CD4-positive, alpha-beta T cell (primary cell): ENCODE measurements at regions not wholly inside any gene's neighbourhood (a gene's known extent, or its start where the extent isn't known, plus 50 kb on each side); places are given as distances from the start of the nearest gene placed in this dataset.

Experiments used
- ATAC-seq: fragments of 200-7000 bp; cut with Tn5 transposase; one replicate; pipeline ENCODE4 v1.10.0; 2022; ENCODE audit warnings: mild to moderate bottlenecking; ENCODE audit not compliant: poor library complexity
- CTCF ChIA-PET: fragments of 350-600 bp; sonication (Branson Sonifier 250); formaldehyde crosslinking; loops from one replicate; lab custom pipeline; 2021; ENCODE audit warnings: antibody characterized with exemption, inconsistent platforms; lab: Charles Lee
- POLR2A ChIA-PET: fragments of 350-600 bp; sonication (Branson Sonifier 250); formaldehyde crosslinking; loops from one replicate; lab custom pipeline; 2021; ENCODE audit warnings: antibody characterized with exemption, inconsistent platforms; lab: Charles Lee
- DNase-seq, 14 experiments: peaks; one replicate each; pipeline ENCODE4 v3.0.0-alpha.2; 2013 to 2020; ENCODE audit warnings: mixed read lengths in 2 of 14
- H3K27ac ChIP-seq, 2 donors: one replicate each; pipeline versions ENCODE4 v1.5.1 to v1.7.0; 2013; ENCODE audit warnings: low read length in 2 of 2, low read depth in 1 of 2, mild to moderate bottlenecking in 1 of 2
- H3K27me3 ChIP-seq, 2 experiments: 1 replicate in 1 of 2; 2 replicates in 1 of 2; pipeline versions ENCODE4 v1.6.1 to v1.7.0; 2013; ENCODE audit warnings: low read length in 2 of 2, control low read depth in 1 of 2, mild to moderate bottlenecking in 1 of 2, moderate library complexity in 1 of 2; ENCODE audit not compliant: insufficient read depth in 2 of 2, control insufficient read depth in 1 of 2
- H3K36me3 ChIP-seq: one replicate; pipeline ENCODE4 v1.6.1; 2013; ENCODE audit warnings: low read length, control low read depth; ENCODE audit not compliant: insufficient read depth
- H3K4me1 ChIP-seq: one replicate; pipeline ENCODE4 v1.6.1; 2013; ENCODE audit warnings: low read length, control low read depth; ENCODE audit not compliant: insufficient read depth
- H3K4me3 ChIP-seq: one replicate; pipeline ENCODE4 v1.5.1; 2013; ENCODE audit warnings: mild to moderate bottlenecking, low read length, moderate library complexity
- H3K9me3 ChIP-seq, 2 experiments: 1 replicate in 1 of 2; 2 replicates in 1 of 2; pipeline versions ENCODE4 v1.6.1 to v1.7.0; 2013; ENCODE audit warnings: low read length in 2 of 2, mild to moderate bottlenecking in 2 of 2, control low read depth in 1 of 2, moderate library complexity in 1 of 2; ENCODE audit not compliant: control insufficient read depth in 1 of 2, insufficient read depth in 1 of 2
- H3K27ac Mint-ChIP-seq: one replicate; pipeline ENCODE4 v1.8.0; 2020; ENCODE audit warnings: mixed read lengths
- H3K27me3 Mint-ChIP-seq: one replicate; pipeline ENCODE4 v1.8.0; 2021; ENCODE audit warnings: mixed read lengths
- H3K36me3 Mint-ChIP-seq: one replicate; pipeline ENCODE4 v1.8.0; 2021; ENCODE audit warnings: low read depth, mixed read lengths
- H3K4me1 Mint-ChIP-seq: one replicate; pipeline ENCODE4 v1.8.0; 2021; ENCODE audit warnings: low read depth, mixed read lengths
- H3K4me3 Mint-ChIP-seq: one replicate; pipeline ENCODE4 v1.8.0; 2020; ENCODE audit warnings: mild to moderate bottlenecking, mixed read lengths
- H3K9me3 Mint-ChIP-seq: one replicate; pipeline ENCODE4 v1.8.0; 2020; ENCODE audit warnings: mixed read lengths
- intact Hi-C, 2 experiments: fragments of 100-400 bp; cut with DNase I in 1 of 2; cut with micrococcal nuclease in 1 of 2; formaldehyde crosslinking; loops; one replicate each; pipeline versions ENCODE4 v1.15.1 to v1.9.0; 2023 to 2025; cut with DNase I, micrococcal nuclease
- TF ChIP-seq, protein P1 (sequence below): fragments of 200-600 bp; IDR thresholded peaks from one replicate; pipeline ENCODE4 v1.8.0; 2022; ENCODE audit warnings: antibody characterized with exemption, mild to moderate bottlenecking

DNA sequence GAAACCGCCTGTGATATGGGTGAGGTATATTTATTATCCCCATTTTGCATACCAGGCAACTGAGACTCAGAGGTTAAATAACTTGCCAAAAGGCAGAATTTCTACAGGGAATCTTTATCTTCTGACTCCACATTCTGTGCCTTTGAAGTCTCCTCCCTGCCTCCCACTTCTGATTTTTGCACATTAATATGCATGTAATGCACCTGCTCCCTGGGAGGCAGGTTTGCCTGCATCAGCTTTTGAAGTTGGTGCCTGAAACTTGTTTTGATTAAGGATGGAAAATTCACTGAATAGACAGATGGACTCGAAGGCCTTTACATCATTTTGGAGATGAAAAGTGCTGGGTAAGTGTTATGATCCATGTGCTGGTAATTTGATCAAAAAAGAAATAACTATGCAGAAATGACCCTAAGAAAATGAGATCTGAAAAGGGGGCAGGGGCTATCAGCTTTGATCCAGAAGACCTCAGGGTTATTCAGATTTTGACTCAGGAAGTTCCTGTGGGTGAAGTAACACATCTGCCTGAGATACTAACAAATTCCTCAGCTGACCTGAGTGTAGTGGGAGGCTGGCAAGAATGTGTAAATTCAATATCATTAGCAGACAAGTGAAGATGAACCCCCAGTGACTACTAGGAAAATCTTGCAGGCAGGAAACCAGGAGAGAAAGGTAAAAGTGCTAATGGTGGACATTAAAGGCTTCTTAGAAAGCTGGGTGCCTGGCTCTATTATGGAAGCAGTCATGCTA, 167.5 kb upstream of the BOD1L1 start:
- POLR2A ChIA-PET = no interaction called here
- intact Hi-C loops = no loop called here
- H3K27ac Mint-ChIP-seq = no peak overlapping the region

DNA sequence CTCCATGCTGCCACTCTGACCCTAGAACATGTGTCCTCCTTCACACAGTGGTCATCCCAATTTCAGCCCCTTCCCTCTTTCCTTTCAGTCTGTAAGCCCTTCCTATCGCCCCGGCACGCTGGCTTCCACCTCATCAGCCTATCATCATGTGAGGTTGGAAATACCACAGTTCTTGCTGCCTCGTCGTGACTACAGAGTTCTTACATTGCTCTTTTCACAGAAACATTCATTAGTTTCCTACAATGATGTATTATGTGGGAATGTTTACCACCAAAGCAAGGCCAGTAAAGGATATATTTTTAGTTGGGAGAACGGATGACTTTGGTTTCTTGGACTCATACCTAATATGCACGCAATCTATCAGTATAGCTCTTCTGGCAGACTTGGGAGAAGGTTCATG, 169.5 kb upstream of the BOD1L1 start:
- Mint-ChIP-seq H3K4me3 (no peak overlapping the region), H3K4me1 (no peaks in the 10 kb centered on the region), H3K27ac (no peak overlapping the region), H3K36me3 (no peaks in the 10 kb centered on the region), H3K27me3 (no peaks in the 10 kb centered on the region), H3K9me3 (no peaks in the 10 kb centered on the region)
- ChIA-PET POLR2A (no interaction called here), CTCF (no interaction called here)
- DNase-seq = no peak
- Histone ChIP-seq H3K4me3 (no peak overlapping the region), H3K9me3 (peaks cover 0 to 3% of the 10 kb centered on the region in 2 experiments), H3K27me3 (peaks cover 0 to 3% of the 10 kb centered on the region in 2 experiments), H3K4me1 (no peaks in the 10 kb centered on the region), H3K36me3 (no peaks in the 10 kb centered on the region), H3K27ac (no peak overlapping the region)
- intact Hi-C loops = no loop called here
- TF ChIP-seq, protein P1, sequence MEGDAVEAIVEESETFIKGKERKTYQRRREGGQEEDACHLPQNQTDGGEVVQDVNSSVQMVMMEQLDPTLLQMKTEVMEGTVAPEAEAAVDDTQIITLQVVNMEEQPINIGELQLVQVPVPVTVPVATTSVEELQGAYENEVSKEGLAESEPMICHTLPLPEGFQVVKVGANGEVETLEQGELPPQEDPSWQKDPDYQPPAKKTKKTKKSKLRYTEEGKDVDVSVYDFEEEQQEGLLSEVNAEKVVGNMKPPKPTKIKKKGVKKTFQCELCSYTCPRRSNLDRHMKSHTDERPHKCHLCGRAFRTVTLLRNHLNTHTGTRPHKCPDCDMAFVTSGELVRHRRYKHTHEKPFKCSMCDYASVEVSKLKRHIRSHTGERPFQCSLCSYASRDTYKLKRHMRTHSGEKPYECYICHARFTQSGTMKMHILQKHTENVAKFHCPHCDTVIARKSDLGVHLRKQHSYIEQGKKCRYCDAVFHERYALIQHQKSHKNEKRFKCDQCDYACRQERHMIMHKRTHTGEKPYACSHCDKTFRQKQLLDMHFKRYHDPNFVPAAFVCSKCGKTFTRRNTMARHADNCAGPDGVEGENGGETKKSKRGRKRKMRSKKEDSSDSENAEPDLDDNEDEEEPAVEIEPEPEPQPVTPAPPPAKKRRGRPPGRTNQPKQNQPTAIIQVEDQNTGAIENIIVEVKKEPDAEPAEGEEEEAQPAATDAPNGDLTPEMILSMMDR = no peak
- no peak for ATAC-seq

More for the DNA sequence above, 167.5 kb upstream of the BOD1L1 start:
- ATAC-seq (no peak), DNase-seq (no peak)
- Histone ChIP-seq H3K36me3 (no peaks in the 10 kb centered on the region), H3K27me3 (peaks cover 0 to 3% of the 10 kb centered on the region in 2 experiments), H3K27ac (no peak overlapping the region), H3K4me1 (no peaks in the 10 kb centered on the region), H3K4me3 (no peak overlapping the region), H3K9me3 (peaks cover 0 to 3% of the 10 kb centered on the region in 2 experiments)
- Mint-ChIP-seq H3K27me3 (no peaks in the 10 kb centered on the region), H3K36me3 (no peaks in the 10 kb centered on the region), H3K4me3 (no peak overlapping the region), H3K9me3 (no peaks in the 10 kb centered on the region), H3K4me1 (no peaks in the 10 kb centered on the region)
- CTCF ChIA-PET = no interaction called here
- TF ChIP-seq, protein P1 = no peak

DNA sequence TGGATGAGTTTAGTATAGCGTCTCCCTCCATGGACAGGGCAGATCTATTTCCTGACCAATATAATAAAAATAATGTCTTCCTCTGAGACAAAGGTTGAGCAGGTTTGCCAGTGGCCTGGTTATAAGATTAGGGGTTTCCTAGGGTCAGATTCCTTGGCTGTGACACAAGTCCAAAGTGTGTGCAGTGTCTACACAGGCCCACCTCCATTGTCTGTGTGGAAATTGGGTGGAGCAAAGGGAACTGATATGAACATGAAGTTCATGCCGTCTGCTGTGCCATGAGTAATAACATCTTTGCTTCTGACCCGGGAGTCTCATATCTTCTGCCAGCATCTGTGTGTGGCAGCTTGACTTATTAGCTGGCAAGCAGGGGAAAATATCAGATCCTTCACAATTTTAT, 187.7 kb upstream of the BOD1L1 start:
- Histone ChIP-seq H3K4me3 (no peak overlapping the region), H3K4me1 (no peaks in the 10 kb centered on the region), H3K36me3 (no peaks in the 10 kb centered on the region), H3K27me3 (no peaks in the 10 kb centered on the region), H3K27ac (no peak overlapping the region), H3K9me3 (no peaks in the 10 kb centered on the region)
- H3K4me1 Mint-ChIP-seq = no peaks in the 10 kb centered on the region
- ChIA-PET CTCF (no interaction called here), POLR2A (no interaction called here)
- DNase-seq (no peak), ATAC-seq (no peak)
- TF ChIP-seq, protein P1 = no peak
- H3K4me3 Mint-ChIP-seq = no peak overlapping the region
- no peaks in the 10 kb centered on the region for H3K36me3 Mint-ChIP-seq
- H3K27me3 Mint-ChIP-seq = peaks cover 10% of the 10 kb centered on the region
- H3K9me3 Mint-ChIP-seq = peaks cover 2% of the 10 kb centered on the region
- intact Hi-C loops = no loop called here
- no peak overlapping the region for H3K27ac Mint-ChIP-seq
